ENCODE measurements at regions not wholly inside any gene's neighbourhood (a gene's known extent, or its start where the extent isn't known, plus 50 kb on each side); places are given as distances from the start of the nearest gene placed in this dataset.

GRCh38 chr5:38060354-38060753 is 198.0 kb upstream of the EGFLAM start:
- DNase-seq (no peak), ATAC-seq (no peak)
- Histone ChIP-seq H3K27me3 (ENCODE audit: control insufficient read depth, insufficient read depth) (no peaks in the 10 kb centered on the region), H3K4me1 (ENCODE audit: control insufficient read depth, insufficient read depth, low read length) (no peaks in the 10 kb centered on the region), H3K27ac (ENCODE audit: low read length) (no peak overlapping the region), H3K9me3 (ENCODE audit: control insufficient read depth, low read length) (peaks cover 2% of the 10 kb centered on the region), H3K4me3 (ENCODE audit: low read length) (no peak overlapping the region)
- WGBS = 78% methylated on average over 2 of the region's 2 CpGs
- intact Hi-C loops (cut with DNase I) = no loop called here

GRCh38 chr5:38059876-38060275 is 198.5 kb upstream of the EGFLAM start:
- ATAC-seq (no peak), DNase-seq (no peak)
- intact Hi-C loops (cut with DNase I) = no loop called here
- no peak overlapping the region for H3K27ac ChIP-seq (ENCODE audit: low read length)
- 62% methylated on average over 6 of the region's 6 CpGs for WGBS
- no peaks in the 10 kb centered on the region for H3K27me3 ChIP-seq (ENCODE audit: control insufficient read depth, insufficient read depth)
- no peaks in the 10 kb centered on the region for H3K4me1 ChIP-seq (ENCODE audit: control insufficient read depth, insufficient read depth, low read length)
- peaks cover 2% of the 10 kb centered on the region for H3K9me3 ChIP-seq (ENCODE audit: control insufficient read depth, low read length)
- H3K4me3 ChIP-seq (ENCODE audit: low read length) = no peak overlapping the region

GRCh38 chr5:38051711-38052511 is 206.4 kb upstream of the EGFLAM start:
- no peaks in the 10 kb centered on the region for H3K4me1 ChIP-seq (ENCODE audit: control insufficient read depth, insufficient read depth, low read length)
- intact Hi-C loops (cut with DNase I) = no loop called here
- WGBS = 84% methylated on average over 12 of the region's 12 CpGs
- H3K27me3 ChIP-seq (ENCODE audit: control insufficient read depth, insufficient read depth) = no peaks in the 10 kb centered on the region
- no peak overlapping the region for H3K4me3 ChIP-seq (ENCODE audit: low read length)
- ATAC-seq = no peak
- no peak overlapping the region for H3K27ac ChIP-seq (ENCODE audit: low read length)
- DNase-seq = no peak
- H3K9me3 ChIP-seq (ENCODE audit: control insufficient read depth, low read length) = no peaks in the 10 kb centered on the region

DNA sequence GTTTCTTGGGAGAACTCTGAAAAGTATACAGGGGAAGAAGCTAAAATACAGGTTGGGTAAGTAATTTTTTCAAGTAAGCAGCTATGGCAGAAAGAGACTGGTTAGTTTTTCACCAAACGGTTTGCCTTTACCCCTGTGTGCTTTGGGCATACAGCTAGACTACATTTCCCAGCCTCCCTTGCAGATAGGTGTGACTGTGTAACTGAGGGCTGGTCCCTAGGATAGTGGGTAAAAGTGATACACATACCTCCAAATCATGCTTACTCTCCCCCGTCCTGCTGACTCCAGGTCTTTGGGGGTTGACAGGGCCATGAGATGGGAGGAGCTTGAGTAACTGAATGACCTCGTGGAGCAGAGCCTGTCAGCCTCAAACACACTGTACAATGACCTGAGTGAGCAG is 208.6 kb upstream of the GDNF start:
- ATAC-seq = no peak
- Histone ChIP-seq H3K27me3 (ENCODE audit: control insufficient read depth, insufficient read depth) (no peaks in the 10 kb centered on the region), H3K4me3 (ENCODE audit: low read length) (no peak overlapping the region), H3K9me3 (ENCODE audit: control insufficient read depth, low read length) (peaks cover 2% of the 10 kb centered on the region), H3K4me1 (ENCODE audit: control insufficient read depth, insufficient read depth, low read length) (no peaks in the 10 kb centered on the region), H3K27ac (ENCODE audit: low read length) (no peak overlapping the region)
- DNase-seq = no peak
- intact Hi-C loops (cut with DNase I) = no loop called here
- WGBS = 68% methylated on average over 3 of the region's 3 CpGs

DNA sequence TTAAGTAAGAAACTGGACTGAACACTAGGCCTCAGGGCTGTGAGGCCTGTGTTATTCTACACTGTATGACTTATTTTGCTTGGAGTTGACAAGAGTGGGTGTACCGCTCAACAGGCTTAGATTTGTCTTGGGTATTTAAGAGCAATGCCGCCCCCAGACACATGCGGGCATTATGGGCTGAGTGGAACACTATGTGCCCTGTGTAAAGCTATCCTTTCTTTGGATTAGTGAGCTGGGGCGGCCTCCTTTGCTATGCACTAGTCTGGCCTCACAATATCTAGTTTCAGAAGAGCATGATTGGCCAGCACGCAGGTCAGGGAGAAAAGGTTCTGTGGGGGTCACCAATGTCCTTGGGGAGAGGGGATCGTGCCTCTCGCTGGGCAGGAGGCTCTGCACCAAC is 206.3 kb upstream of the GDNF start:
- H3K4me1 ChIP-seq (ENCODE audit: control insufficient read depth, insufficient read depth, low read length) = no peaks in the 10 kb centered on the region
- no peaks in the 10 kb centered on the region for H3K27me3 ChIP-seq (ENCODE audit: control insufficient read depth, insufficient read depth)
- no peak for DNase-seq
- no peak overlapping the region for H3K4me3 ChIP-seq (ENCODE audit: low read length)
- 91% methylated on average over 7 of the region's 7 CpGs for WGBS
- intact Hi-C loops (cut with DNase I) = no loop called here
- H3K27ac ChIP-seq (ENCODE audit: low read length) = no peak overlapping the region
- ATAC-seq = no peak
- peaks cover 2% of the 10 kb centered on the region for H3K9me3 ChIP-seq (ENCODE audit: control insufficient read depth, low read length)

DNA sequence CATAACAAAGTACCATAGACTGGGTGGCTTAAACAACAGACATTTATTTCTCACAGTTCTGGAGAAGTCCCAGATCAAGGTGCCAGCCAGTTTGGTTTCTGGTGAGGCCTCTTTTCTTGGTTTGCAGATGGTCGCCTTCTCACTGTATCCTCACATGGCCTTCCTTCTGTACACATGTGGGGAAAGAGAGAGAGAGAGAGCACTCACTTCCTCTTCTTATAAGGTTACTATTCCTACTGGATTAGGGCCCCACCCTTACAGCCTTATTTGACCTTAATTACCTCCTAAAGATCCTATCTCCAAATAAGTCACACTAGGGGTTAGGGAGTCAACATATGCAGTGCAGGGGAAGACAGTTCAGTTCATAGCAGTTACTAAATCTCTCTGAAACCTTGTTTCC is 205.6 kb upstream of the GDNF start:
- H3K4me3 ChIP-seq (ENCODE audit: low read length) = no peak overlapping the region
- 90% methylated on average over 1 of the region's 1 CpG for WGBS
- ATAC-seq (no peak), DNase-seq (no peak)
- intact Hi-C loops (cut with DNase I) = no loop called here
- H3K27ac ChIP-seq (ENCODE audit: low read length) = no peak overlapping the region
- H3K27me3 ChIP-seq (ENCODE audit: control insufficient read depth, insufficient read depth) = no peaks in the 10 kb centered on the region
- H3K4me1 ChIP-seq (ENCODE audit: control insufficient read depth, insufficient read depth, low read length) = no peaks in the 10 kb centered on the region
- peaks cover 2% of the 10 kb centered on the region for H3K9me3 ChIP-seq (ENCODE audit: control insufficient read depth, low read length)

- Histone ChIP-seq H3K4me1 (ENCODE audit: control insufficient read depth, insufficient read depth, low read length) (no peaks in the 10 kb centered on the region), H3K27me3 (ENCODE audit: control insufficient read depth, insufficient read depth) (no peaks in the 10 kb centered on the region), H3K9me3 (ENCODE audit: control insufficient read depth, low read length) (peaks cover under 1% of the 10 kb centered on the region), H3K4me3 (ENCODE audit: low read length) (no peak overlapping the region), H3K27ac (ENCODE audit: low read length) (no peak overlapping the region)
- WGBS = 52% methylated on average over 3 of the region's 3 CpGs
- DNase-seq (no peak), ATAC-seq (no peak)
- intact Hi-C loops (cut with DNase I) = no loop called here
Measured at GRCh38 chr5:38039826-38040225, 200.0 kb upstream of the GDNF start.

DNA sequence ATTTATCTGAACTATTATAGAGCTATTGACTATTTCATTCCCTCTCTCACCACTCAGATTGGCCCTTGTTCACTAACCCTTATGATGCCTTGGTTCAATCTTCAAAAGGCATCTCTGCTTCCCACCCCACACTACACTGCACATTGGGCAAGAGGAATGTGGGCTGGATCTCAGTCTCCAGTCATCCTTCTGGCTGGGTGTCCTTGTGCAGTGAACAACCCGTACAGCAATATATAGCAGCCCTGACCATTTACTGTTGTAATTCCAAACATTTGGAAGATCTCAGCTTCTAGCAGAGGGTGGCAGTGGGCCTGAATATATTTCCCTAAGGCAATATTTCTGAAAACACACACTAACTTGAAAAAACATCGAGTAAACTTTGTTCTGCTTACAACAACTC is 199.2 kb upstream of the GDNF start:
- ATAC-seq (no peak), DNase-seq (no peak)
- no peaks in the 10 kb centered on the region for H3K9me3 ChIP-seq (ENCODE audit: control insufficient read depth, low read length)
- no peaks in the 10 kb centered on the region for H3K27me3 ChIP-seq (ENCODE audit: control insufficient read depth, insufficient read depth)
- intact Hi-C loops (cut with DNase I) = no loop called here
- no peak overlapping the region for H3K27ac ChIP-seq (ENCODE audit: low read length)
- 82% methylated on average over 2 of the region's 2 CpGs for WGBS
- H3K4me3 ChIP-seq (ENCODE audit: low read length) = no peak overlapping the region
- no peaks in the 10 kb centered on the region for H3K4me1 ChIP-seq (ENCODE audit: control insufficient read depth, insufficient read depth, low read length)

DNA sequence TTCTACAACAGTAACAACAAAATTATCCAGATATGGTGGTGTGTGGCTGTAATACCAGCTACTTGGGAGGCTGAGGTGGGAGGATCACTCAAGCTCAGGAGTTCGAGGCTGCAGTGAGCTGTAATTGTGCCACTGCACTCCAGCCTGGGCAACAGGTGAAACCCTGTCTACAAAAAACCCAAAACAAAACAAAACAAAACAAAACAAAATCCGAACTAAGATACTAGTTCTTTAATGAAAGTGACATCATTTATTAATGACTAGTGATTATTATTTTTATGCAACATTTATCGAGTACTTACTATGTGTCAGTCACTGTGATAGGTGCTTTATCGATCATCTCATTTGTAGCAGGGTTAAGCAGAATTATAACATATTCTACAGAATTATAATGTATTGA is 196.9 kb upstream of the GDNF start:
- Histone ChIP-seq H3K9me3 (ENCODE audit: control insufficient read depth, low read length) (no peaks in the 10 kb centered on the region), H3K4me1 (ENCODE audit: control insufficient read depth, insufficient read depth, low read length) (no peaks in the 10 kb centered on the region), H3K4me3 (ENCODE audit: low read length) (no peak overlapping the region), H3K27ac (ENCODE audit: low read length) (no peak overlapping the region), H3K27me3 (ENCODE audit: control insufficient read depth, insufficient read depth) (no peaks in the 10 kb centered on the region)
- 63% methylated on average over 4 of the region's 4 CpGs for WGBS
- ATAC-seq (no peak), DNase-seq (no peak)
- intact Hi-C loops (cut with DNase I) = no loop called here

DNA sequence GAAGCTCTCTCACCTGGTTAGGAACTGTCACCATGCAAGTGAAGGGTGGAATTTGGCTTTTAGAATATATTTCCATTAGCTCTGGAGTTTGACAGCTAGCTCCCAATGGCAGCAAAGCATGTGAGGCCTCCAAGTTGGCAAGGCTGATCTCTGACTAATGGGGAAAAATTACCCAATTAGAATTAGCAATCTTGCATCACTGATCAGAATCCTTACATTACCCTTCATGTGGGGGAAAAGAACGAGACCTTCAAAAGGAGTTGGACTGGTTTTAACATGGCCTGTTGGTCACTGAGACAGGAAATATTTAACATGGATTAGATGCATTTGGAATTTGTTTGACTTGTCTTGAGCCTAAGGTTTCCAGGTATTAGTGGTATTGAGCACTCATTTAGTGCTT is 192.3 kb upstream of the GDNF start:
- H3K27me3 ChIP-seq (ENCODE audit: control insufficient read depth, insufficient read depth) = no peaks in the 10 kb centered on the region
- no peaks in the 10 kb centered on the region for H3K4me1 ChIP-seq (ENCODE audit: control insufficient read depth, insufficient read depth, low read length)
- no peaks in the 10 kb centered on the region for H3K9me3 ChIP-seq (ENCODE audit: control insufficient read depth, low read length)
- no peak for DNase-seq
- no peak for ATAC-seq
- intact Hi-C loops (cut with DNase I) = no loop called here
- WGBS = 75% methylated on average over 1 of the region's 1 CpG
- H3K27ac ChIP-seq (ENCODE audit: low read length) = no peak overlapping the region
- no peak overlapping the region for H3K4me3 ChIP-seq (ENCODE audit: low read length)

- WGBS = 88% methylated on average over 1 of the region's 1 CpG
- no peak for DNase-seq
- ATAC-seq = no peak
- Histone ChIP-seq H3K4me1 (ENCODE audit: control insufficient read depth, insufficient read depth, low read length) (no peaks in the 10 kb centered on the region), H3K27me3 (ENCODE audit: control insufficient read depth, insufficient read depth) (no peaks in the 10 kb centered on the region), H3K4me3 (ENCODE audit: low read length) (no peak overlapping the region), H3K9me3 (ENCODE audit: control insufficient read depth, low read length) (no peaks in the 10 kb centered on the region), H3K27ac (ENCODE audit: low read length) (no peak overlapping the region)
- intact Hi-C loops (cut with DNase I) = no loop called here
Measured at GRCh38 chr5:38031304-38031703, 191.5 kb upstream of the GDNF start.
